WTC11 (cell line): ENCODE measurements at regions not wholly inside any gene's neighbourhood (a gene's known extent, or its start where the extent isn't known, plus 50 kb on each side); places are given as distances from the start of the nearest gene placed in this dataset.
"Not testable (repeated sequence)": the region's sequence is repeated elsewhere in the genome, so short reads cannot be mapped to it uniquely, and the experiment has no call there.

Experiments
- ATAC-seq: fragments of 200-7000 bp; cut with Tn5 transposase; 2 replicates; pipeline ENCODE4 v1.10.0; 2021; ENCODE audit warnings: mild to moderate bottlenecking, moderate library complexity
- CTCF ChIA-PET: fragments of 300-600 bp; sonication (Branson Sonifier 250); formaldehyde crosslinking; loops from one replicate; lab custom pipeline; 2021; ENCODE audit warnings: antibody characterized with exemption; lab: Charles Lee
- POLR2A ChIA-PET: fragments of 350-600 bp; sonication (Branson Sonifier 250); formaldehyde crosslinking; loops from one replicate; lab custom pipeline; 2021; ENCODE audit warnings: antibody characterized with exemption; lab: Charles Lee
- DNase-seq: peaks from one replicate; pipeline ENCODE4 v3.0.0; 2021; ENCODE audit warnings: low spot score
- H3K27ac Mint-ChIP-seq: 2 replicates; pipeline ENCODE4 v1.8.0; 2021; ENCODE audit warnings: mixed read lengths
- H3K27me3 Mint-ChIP-seq: 2 replicates; pipeline ENCODE4 v1.8.0; 2021; ENCODE audit warnings: low read depth, mild to moderate bottlenecking, moderate library complexity, mixed read lengths
- H3K36me3 Mint-ChIP-seq: 2 replicates; pipeline ENCODE4 v1.8.0; 2021; ENCODE audit warnings: mixed read lengths
- H3K4me1 Mint-ChIP-seq: 2 replicates; pipeline ENCODE4 v1.8.0; 2022; ENCODE audit warnings: mixed read lengths
- H3K4me3 Mint-ChIP-seq: 2 replicates; pipeline ENCODE4 v1.8.0; 2021; ENCODE audit warnings: mild to moderate bottlenecking, moderate library complexity, mixed read lengths
- H3K9me3 Mint-ChIP-seq: 2 replicates; pipeline ENCODE4 v1.8.0; 2021; ENCODE audit warnings: mixed read lengths

GRCh38 chr9:67492028-67492427 lies 366.7 kb upstream of the ANKRD20A1 start:
- H3K36me3 Mint-ChIP-seq, CTCF ChIA-PET, ATAC-seq, H3K27ac Mint-ChIP-seq, H3K9me3 Mint-ChIP-seq, POLR2A ChIA-PET, H3K4me1 Mint-ChIP-seq, DNase-seq, H3K27me3 Mint-ChIP-seq, H3K4me3 Mint-ChIP-seq: not testable (repeated sequence)

DNA sequence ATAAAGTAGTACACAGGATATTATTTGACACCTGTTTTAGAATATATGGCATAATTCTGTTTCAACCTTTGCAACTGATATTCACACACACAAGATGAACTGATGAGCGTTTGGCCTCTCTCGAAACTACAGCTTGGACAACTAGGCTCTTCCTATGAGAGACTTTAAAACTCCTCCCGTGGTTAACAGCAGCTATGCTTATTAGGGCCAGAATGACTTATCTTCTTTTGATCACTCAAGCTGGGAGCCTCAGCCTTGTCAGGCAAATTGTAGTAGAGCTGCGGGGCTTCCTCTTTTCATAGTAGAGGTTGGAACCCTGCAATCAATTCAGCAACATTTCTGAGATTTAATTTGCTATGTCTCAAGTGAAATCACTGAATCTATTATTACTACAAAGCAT lies 381.3 kb upstream of the ANKRD20A1 start:
- H3K36me3 Mint-ChIP-seq, H3K27ac Mint-ChIP-seq, DNase-seq, H3K9me3 Mint-ChIP-seq, H3K27me3 Mint-ChIP-seq, H3K4me1 Mint-ChIP-seq, ATAC-seq, H3K4me3 Mint-ChIP-seq, POLR2A ChIA-PET, CTCF ChIA-PET: not testable (repeated sequence)

GRCh38 chr9:67470739-67471138 lies 388.0 kb upstream of the ANKRD20A1 start:
- H3K36me3 Mint-ChIP-seq, H3K27ac Mint-ChIP-seq, H3K27me3 Mint-ChIP-seq, CTCF ChIA-PET, H3K4me3 Mint-ChIP-seq, H3K4me1 Mint-ChIP-seq, H3K9me3 Mint-ChIP-seq, POLR2A ChIA-PET, DNase-seq, ATAC-seq: not testable (repeated sequence)

DNA sequence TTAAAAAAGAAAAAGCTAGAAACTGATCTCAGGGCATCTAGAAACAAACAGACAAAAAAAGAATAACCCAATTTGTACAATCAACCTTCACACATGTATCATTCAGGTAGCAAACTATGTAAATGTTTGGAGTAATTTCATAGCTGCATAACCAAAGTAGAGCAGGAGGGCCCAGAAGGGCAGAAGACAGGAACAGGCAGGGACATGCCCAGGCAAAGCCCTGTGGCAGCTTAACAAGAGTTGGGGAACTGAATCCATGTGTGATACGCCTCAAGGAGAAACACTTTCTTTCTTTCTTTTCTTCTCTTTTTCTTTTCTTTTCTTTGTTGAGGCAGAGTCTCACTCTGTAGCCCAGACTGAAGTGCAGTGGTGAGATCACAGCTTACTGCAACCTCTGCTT lies 390.4 kb upstream of the ANKRD20A1 start:
- POLR2A ChIA-PET, CTCF ChIA-PET, DNase-seq, H3K4me3 Mint-ChIP-seq, H3K36me3 Mint-ChIP-seq, H3K4me1 Mint-ChIP-seq, H3K27me3 Mint-ChIP-seq, H3K9me3 Mint-ChIP-seq, H3K27ac Mint-ChIP-seq, ATAC-seq: not testable (repeated sequence)

DNA sequence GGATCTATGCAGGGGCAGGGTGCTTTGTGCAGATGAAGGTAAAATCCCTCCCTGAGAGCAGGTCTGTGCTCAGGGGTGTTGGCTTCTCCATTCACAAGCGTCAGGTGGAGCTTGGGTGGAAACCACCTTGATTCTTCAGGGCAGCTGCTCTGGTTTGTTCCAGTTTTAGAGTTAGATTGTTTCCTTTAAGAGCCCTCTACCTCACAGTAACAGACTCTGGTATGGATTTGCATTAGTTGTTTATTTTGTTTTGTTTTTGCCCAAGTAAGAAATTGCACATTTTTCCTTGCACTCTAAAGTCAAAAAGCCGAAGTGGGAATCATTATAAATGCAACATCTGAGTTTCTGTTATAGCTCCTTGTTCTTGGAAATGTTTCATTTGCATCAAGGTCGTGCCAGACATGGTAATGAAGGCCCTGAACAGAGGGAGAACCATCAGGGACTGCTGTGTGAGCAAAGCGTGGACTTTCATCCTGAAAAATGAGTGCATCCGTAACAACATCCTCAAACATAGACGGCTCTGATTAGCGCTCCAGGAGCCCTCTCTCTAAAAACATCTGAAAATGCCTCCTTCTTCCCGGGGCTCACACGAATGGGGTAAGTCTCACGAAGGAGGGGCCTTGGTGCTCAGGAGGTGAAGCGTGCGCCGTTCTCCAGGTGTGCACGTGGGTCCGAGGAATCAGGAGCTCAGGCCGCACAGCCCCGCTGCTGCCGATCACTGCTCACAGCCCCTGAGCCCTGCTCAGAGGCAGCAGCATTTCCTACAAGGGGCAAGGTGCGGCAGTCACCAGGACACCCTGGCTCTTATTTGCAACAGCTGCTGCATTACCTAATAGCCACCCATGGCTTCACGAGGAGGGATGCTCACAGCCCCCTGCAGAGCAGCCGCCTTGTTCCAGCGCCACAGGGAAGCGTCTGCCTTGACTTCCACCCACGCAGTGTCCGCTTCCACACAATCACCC lies 396.7 kb upstream of the ANKRD20A1 start:
- H3K4me3 Mint-ChIP-seq, DNase-seq, ATAC-seq, H3K9me3 Mint-ChIP-seq, POLR2A ChIA-PET, H3K27ac Mint-ChIP-seq, CTCF ChIA-PET, H3K36me3 Mint-ChIP-seq, H3K27me3 Mint-ChIP-seq, H3K4me1 Mint-ChIP-seq: not testable (repeated sequence)

DNA sequence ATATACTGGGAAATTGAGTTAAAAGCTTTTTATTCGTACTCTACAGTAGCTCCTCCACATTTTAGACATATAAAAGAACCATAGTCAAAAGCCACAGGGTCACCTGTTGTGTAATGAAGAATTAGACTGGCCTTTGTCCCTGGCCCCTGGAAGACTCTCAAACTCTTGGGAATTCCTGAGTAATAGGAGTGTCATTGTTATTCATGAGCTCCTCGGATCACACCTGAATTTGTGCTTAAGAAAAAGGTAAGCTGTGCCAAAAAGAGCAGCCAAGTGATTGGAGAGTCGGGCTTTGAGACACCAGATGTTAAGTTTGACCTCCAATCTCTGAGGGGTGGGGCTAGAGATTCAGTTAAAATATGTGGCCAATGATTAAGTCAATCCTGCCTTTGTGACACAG lies 405.8 kb upstream of the ANKRD20A1 start:
- H3K36me3 Mint-ChIP-seq, DNase-seq, H3K4me1 Mint-ChIP-seq, H3K9me3 Mint-ChIP-seq, CTCF ChIA-PET, H3K27me3 Mint-ChIP-seq, POLR2A ChIA-PET, H3K4me3 Mint-ChIP-seq, H3K27ac Mint-ChIP-seq: not testable (repeated sequence)
- peak; percentile 93 for ATAC-seq

GRCh38 chr9:67442313-67442712 lies 416.4 kb upstream of the ANKRD20A1 start:
- H3K4me1 Mint-ChIP-seq, H3K27ac Mint-ChIP-seq, ATAC-seq, H3K36me3 Mint-ChIP-seq, H3K9me3 Mint-ChIP-seq, CTCF ChIA-PET, DNase-seq, H3K4me3 Mint-ChIP-seq, POLR2A ChIA-PET, H3K27me3 Mint-ChIP-seq: not testable (repeated sequence)

DNA sequence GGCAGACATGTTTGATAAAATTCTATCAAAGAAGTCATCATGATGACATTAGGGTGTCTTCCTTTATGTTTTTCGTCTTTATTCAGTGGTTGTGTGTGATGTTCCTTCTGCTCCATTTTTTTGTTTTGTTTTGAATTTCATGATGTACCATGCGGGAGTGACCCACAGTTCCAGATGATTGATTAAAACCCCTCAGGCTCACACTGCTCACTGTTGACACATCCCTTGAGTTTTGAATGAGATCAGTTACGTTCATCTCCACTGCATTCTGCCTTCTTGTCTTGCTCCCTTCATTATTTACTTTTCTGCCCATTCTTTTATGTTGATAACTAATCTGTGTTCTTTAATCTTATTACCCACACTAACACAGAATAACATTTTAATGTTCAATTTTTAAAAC lies 421.7 kb upstream of the ANKRD20A1 start:
- H3K27me3 Mint-ChIP-seq, H3K36me3 Mint-ChIP-seq, CTCF ChIA-PET, POLR2A ChIA-PET, H3K27ac Mint-ChIP-seq, DNase-seq, H3K4me3 Mint-ChIP-seq, H3K9me3 Mint-ChIP-seq, ATAC-seq, H3K4me1 Mint-ChIP-seq: not testable (repeated sequence)

- H3K36me3 Mint-ChIP-seq, DNase-seq, CTCF ChIA-PET, H3K27me3 Mint-ChIP-seq, POLR2A ChIA-PET, H3K4me1 Mint-ChIP-seq, H3K4me3 Mint-ChIP-seq, H3K9me3 Mint-ChIP-seq, H3K27ac Mint-ChIP-seq, ATAC-seq: not testable (repeated sequence)
These were observed 432.5 kb upstream of the SPATA31A3 start for GRCh38 chr9:67424881-67425280.

DNA sequence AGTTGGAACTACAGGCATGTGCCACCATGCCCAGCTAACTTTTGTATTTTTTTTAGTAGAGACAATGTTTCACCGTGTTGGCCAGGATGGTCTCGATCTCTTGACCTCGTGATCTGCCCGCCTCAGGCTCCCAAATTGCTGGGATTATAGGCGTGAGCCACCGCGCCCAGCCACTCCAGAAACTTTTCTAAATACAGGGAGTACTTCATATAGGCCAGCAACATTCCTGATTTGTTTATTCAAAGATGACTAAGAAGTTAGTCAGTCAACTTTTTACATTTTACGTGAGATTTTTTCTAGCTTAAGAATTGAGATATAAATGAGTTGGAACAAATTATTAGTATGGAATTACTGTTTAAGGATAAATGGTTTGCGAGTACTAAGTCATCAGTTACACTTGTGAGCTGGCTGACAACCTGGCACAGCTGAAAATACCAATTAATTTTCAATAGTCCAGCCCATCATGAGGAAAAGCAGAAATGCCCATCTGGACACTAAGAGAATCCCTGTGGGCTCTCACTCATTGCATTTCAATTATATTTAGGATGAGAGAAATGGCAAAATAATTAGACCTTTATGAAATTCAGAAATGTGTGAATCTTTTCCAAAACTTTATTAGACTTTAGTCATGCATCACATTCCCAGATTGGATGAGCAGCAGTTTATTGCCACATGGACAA lies 430.8 kb upstream of the SPATA31A3 start:
- H3K4me1 Mint-ChIP-seq, H3K27ac Mint-ChIP-seq, POLR2A ChIA-PET, H3K27me3 Mint-ChIP-seq, H3K9me3 Mint-ChIP-seq, CTCF ChIA-PET, ATAC-seq, H3K4me3 Mint-ChIP-seq, DNase-seq, H3K36me3 Mint-ChIP-seq: not testable (repeated sequence)

GRCh38 chr9:67418496-67419079 lies 426.2 kb upstream of the SPATA31A3 start:
- ATAC-seq, H3K4me3 Mint-ChIP-seq, H3K4me1 Mint-ChIP-seq, H3K9me3 Mint-ChIP-seq, H3K27ac Mint-ChIP-seq, DNase-seq, CTCF ChIA-PET, H3K36me3 Mint-ChIP-seq, POLR2A ChIA-PET, H3K27me3 Mint-ChIP-seq: not testable (repeated sequence)

GRCh38 chr9:67417341-67417983 lies 425.1 kb upstream of the SPATA31A3 start:
- H3K4me1 Mint-ChIP-seq, CTCF ChIA-PET, DNase-seq, H3K9me3 Mint-ChIP-seq, H3K27ac Mint-ChIP-seq, H3K4me3 Mint-ChIP-seq, POLR2A ChIA-PET, H3K36me3 Mint-ChIP-seq, H3K27me3 Mint-ChIP-seq: not testable (repeated sequence)
- ATAC-seq, result peak; percentile 91
